Activated CD8-positive, alpha-beta T cell treated with anti-CD3 and anti-CD28 coated beads for 36 hours (primary cell): ENCODE measurements at regions not wholly inside any gene's neighbourhood (a gene's known extent, or its start where the extent isn't known, plus 50 kb on each side); places are given as distances from the start of the nearest gene placed in this dataset.

ENCODE experiments used
- ATAC-seq: fragments of 200-7000 bp; cut with Tn5 transposase; one replicate; pipeline ENCODE4 v1.10.0; 2021; ENCODE audit warnings: mild to moderate bottlenecking, moderate library complexity
- CTCF ChIA-PET: fragments of 350-600 bp; sonication (Branson Sonifier 250); formaldehyde crosslinking; loops from one replicate; lab custom pipeline; 2021; ENCODE audit warnings: antibody characterized with exemption; lab: Charles Lee
- POLR2A ChIA-PET: fragments of 350-600 bp; sonication (Branson Sonifier 250); formaldehyde crosslinking; loops from one replicate; lab custom pipeline; 2021; ENCODE audit warnings: antibody characterized with exemption; lab: Charles Lee
- DNase-seq: peaks from one replicate; pipeline ENCODE4 v3.0.0-alpha.2; 2020
- H3K27ac Mint-ChIP-seq: one replicate; pipeline ENCODE4 v1.8.0; 2021; ENCODE audit warnings: mild to moderate bottlenecking, mixed read lengths
- H3K27me3 Mint-ChIP-seq: one replicate; pipeline ENCODE4 v1.8.0; 2021; ENCODE audit warnings: mixed read lengths
- H3K36me3 Mint-ChIP-seq: one replicate; pipeline ENCODE4 v1.8.0; 2021; ENCODE audit warnings: low read depth, mixed read lengths
- H3K4me1 Mint-ChIP-seq: one replicate; pipeline ENCODE4 v1.8.0; 2021; ENCODE audit warnings: low read depth, mixed read lengths
- H3K4me3 Mint-ChIP-seq: one replicate; pipeline ENCODE4 v1.8.0; 2021; ENCODE audit warnings: mild to moderate bottlenecking, moderate library complexity, mixed read lengths
- H3K9me3 Mint-ChIP-seq: one replicate; pipeline ENCODE4 v1.8.0; 2021; ENCODE audit warnings: mixed read lengths
- intact Hi-C: fragments of 100-400 bp; cut with micrococcal nuclease; formaldehyde crosslinking; loops from one replicate; pipeline ENCODE4 v1.10.0; 2022
- TF ChIP-seq, protein P1 (sequence below): fragments of 200-600 bp; IDR thresholded peaks from one replicate; pipeline ENCODE4 v1.8.0; 2022; ENCODE audit warnings: antibody characterized with exemption, mild to moderate bottlenecking

DNA sequence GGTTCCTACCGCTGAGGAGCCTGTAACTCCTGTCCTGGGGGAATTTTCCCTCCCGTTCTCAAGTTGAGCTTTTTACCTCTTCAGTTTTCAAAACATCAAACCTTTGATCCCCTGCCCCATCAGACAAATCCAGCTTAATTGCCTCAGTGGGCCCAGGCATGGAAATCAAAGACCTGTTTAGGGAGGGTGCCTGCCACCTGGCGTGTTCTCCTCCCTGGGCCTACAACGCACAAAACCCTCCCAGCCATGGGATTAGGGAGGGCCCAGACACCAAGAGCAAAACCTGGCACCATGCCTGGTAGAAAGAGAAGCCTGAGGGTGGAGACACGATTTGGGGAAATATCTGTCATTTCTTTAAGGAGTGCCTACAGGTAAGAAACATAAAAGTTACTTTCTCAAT is 672.9 kb downstream of the BCL11B start:
- H3K4me3 Mint-ChIP-seq: no peak overlapping the region
- DNase-seq (no peak), ATAC-seq (no peak)
- H3K4me1 Mint-ChIP-seq: no peaks in the 10 kb centered on the region
- H3K27me3 Mint-ChIP-seq: no peaks in the 10 kb centered on the region
- H3K27ac Mint-ChIP-seq: no peak overlapping the region
- CTCF ChIA-PET: no interaction called here
- TF ChIP-seq, protein P1, sequence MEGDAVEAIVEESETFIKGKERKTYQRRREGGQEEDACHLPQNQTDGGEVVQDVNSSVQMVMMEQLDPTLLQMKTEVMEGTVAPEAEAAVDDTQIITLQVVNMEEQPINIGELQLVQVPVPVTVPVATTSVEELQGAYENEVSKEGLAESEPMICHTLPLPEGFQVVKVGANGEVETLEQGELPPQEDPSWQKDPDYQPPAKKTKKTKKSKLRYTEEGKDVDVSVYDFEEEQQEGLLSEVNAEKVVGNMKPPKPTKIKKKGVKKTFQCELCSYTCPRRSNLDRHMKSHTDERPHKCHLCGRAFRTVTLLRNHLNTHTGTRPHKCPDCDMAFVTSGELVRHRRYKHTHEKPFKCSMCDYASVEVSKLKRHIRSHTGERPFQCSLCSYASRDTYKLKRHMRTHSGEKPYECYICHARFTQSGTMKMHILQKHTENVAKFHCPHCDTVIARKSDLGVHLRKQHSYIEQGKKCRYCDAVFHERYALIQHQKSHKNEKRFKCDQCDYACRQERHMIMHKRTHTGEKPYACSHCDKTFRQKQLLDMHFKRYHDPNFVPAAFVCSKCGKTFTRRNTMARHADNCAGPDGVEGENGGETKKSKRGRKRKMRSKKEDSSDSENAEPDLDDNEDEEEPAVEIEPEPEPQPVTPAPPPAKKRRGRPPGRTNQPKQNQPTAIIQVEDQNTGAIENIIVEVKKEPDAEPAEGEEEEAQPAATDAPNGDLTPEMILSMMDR: no peak
- POLR2A ChIA-PET: no interaction called here
- H3K36me3 Mint-ChIP-seq: peaks cover 3% of the 10 kb centered on the region
- intact Hi-C loops: no loop called here
- peaks cover 13% of the 10 kb centered on the region for H3K9me3 Mint-ChIP-seq

DNA sequence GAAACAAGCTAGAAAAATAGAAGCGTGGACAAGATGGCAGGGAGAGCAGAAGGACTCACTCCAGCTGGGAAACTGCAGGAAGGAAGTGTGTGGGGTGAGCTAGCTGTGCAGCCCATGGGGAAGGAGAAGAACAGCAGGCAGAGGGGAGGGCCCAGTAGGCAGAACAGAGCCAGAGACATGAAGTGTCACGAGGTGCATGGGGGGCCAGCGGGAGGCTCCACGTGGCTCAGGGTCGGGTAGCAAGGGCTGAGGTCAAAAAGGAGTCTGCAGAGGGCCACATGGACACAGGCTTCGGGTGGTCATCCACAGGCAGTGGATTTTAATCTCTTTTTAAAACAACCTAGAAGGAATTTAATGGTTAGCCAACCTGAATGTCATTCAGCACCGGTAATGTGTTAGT is 669.0 kb downstream of the BCL11B start:
- Mint-ChIP-seq H3K27ac (no peak overlapping the region), H3K4me3 (no peak overlapping the region), H3K27me3 (no peaks in the 10 kb centered on the region), H3K9me3 (no peaks in the 10 kb centered on the region), H3K36me3 (no peaks in the 10 kb centered on the region), H3K4me1 (no peaks in the 10 kb centered on the region)
- ChIA-PET CTCF (no interaction called here), POLR2A (no interaction called here)
- no peak for DNase-seq
- TF ChIP-seq, protein P1: no peak
- no peak for ATAC-seq
- intact Hi-C loops: no loop called here

DNA sequence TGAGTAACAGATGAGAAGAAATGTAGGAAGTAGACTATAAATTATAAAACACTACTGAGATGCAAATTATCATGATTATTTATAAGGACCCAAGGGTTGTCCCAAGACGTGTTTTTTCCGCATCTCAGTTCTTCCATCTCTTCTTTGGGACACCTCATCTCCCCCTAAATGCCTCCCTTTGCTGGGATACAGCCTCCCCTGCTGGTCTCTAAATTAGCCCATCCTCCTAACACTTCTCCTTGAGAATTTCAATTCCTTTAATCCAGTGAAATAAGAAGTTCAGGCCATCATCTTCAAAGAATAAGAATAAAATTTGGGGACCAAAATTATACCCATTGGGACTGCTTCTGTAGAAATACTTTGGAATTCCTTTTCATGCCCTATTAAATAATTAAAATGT is 667.0 kb downstream of the BCL11B start:
- DNase-seq: no peak
- Mint-ChIP-seq H3K9me3 (no peaks in the 10 kb centered on the region), H3K27ac (no peak overlapping the region), H3K27me3 (no peaks in the 10 kb centered on the region), H3K4me1 (peaks cover 8% of the 10 kb centered on the region), H3K36me3 (no peaks in the 10 kb centered on the region), H3K4me3 (no peak overlapping the region)
- ChIA-PET CTCF (no interaction called here), POLR2A (no interaction called here)
- intact Hi-C loops: no loop called here
- no peak for ATAC-seq
- TF ChIP-seq, protein P1: no peak

DNA sequence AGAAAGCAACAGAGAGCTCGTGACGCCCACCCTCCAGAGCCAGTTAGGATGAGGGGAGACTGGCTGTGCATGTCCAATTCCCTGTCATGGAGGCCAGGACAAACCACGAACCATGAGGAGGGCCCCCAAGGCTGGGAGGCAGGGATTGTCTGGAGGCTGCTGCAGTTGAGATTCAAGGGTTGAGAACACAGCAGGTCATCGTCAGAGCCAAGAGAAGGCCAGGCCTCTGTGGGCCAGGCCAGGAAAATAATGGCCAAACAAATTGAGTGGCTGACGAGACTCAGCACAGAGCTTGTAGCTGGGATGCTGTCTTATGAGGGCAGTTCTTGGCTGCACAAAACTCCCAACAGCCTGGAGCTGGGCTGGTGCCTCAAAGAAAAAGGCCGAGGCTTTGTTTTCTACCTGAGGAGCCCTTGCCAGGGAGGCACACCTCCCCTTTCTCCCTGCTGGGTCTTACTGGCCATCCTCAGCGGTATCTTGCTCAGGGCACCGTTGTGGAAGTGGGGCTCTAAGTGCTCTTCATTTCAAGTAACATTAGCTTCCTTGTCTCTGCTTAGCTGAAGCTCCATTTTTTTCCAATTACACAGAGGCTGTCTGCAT is 665.9 kb downstream of the BCL11B start:
- intact Hi-C loops: no loop called here
- ATAC-seq (no peak), DNase-seq (no peak)
- TF ChIP-seq, protein P1: no peak
- Mint-ChIP-seq H3K4me3 (no peak overlapping the region), H3K4me1 (peaks cover 8% of the 10 kb centered on the region), H3K27me3 (no peaks in the 10 kb centered on the region), H3K9me3 (no peaks in the 10 kb centered on the region), H3K36me3 (no peaks in the 10 kb centered on the region), H3K27ac (no peak overlapping the region)
- ChIA-PET POLR2A (no interaction called here), CTCF (interaction anchor here (1.9 kb wide), 1 partner anchor 11 kb away, joined by 4 read pairs; no protein-coding TSS in a partner anchor)

DNA sequence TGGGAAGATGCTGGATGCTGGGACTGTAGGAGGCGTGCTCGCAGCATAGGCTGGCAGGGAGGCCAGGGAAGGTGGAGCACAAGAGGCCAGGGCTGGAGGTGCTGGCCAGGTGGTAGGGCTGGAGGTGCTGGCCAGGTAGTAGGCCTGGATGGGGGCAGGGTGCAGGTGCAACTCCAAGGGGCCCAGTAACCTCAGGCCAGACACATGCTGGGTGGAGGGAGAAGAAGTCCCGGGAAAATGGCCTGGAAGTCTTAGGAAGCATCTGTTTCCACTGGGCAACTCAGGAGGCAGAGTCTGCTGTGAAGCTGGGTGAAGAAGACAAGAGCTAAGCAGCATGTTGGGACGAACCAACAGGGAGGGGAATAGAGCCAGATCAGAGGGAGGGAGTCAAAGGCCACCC is 665.2 kb downstream of the BCL11B start:
- no peaks in the 10 kb centered on the region for H3K9me3 Mint-ChIP-seq
- intact Hi-C loops: no loop called here
- no peak overlapping the region for H3K27ac Mint-ChIP-seq
- ChIA-PET POLR2A (no interaction called here), CTCF (interaction anchor here (1.9 kb wide), 1 partner anchor 11 kb away, joined by 4 read pairs; no protein-coding TSS in a partner anchor)
- H3K4me1 Mint-ChIP-seq: peaks cover 8% of the 10 kb centered on the region
- DNase-seq: no peak
- TF ChIP-seq, protein P1: no peak
- H3K36me3 Mint-ChIP-seq: no peaks in the 10 kb centered on the region
- no peaks in the 10 kb centered on the region for H3K27me3 Mint-ChIP-seq
- H3K4me3 Mint-ChIP-seq: no peak overlapping the region
- ATAC-seq: no peak
